ENCODE measurements at regions not wholly inside any gene's neighbourhood (a gene's known extent, or its start where the extent isn't known, plus 50 kb on each side); places are given as distances from the start of the nearest gene placed in this dataset.

GRCh38 chr13:106295971-106296370 lies 239.5 kb downstream of the EFNB2 start:
- no peak for DNase-seq

GRCh38 chr13:106291006-106291405 lies 244.5 kb downstream of the EFNB2 start:
- peak; percentile 66 for DNase-seq

DNA sequence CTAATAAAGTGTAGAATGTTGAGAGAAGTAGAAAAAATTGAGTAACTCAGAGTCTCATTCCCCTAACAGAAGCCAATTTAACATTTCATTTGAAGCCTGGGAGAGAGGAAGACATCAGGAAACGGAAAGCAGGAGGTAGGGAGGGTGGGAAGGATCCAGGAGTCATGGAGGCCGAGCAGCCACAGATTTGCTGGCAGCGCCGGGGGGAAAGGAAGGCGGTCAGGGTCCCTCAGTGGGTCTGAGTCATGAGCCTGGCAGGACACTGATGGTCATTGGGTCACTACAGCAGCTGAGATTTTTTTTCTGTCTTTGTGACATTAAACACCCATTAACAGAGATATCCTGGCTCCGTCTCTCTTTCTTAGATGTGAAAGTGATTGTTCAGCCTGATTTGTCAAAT lies 248.1 kb downstream of the EFNB2 start:
- no peak for DNase-seq

GRCh38 chr13:106286811-106287210 lies 248.7 kb downstream of the EFNB2 start:
- DNase-seq: no peak

GRCh38 chr13:106284358-106284757 lies 251.1 kb downstream of the EFNB2 start:
- DNase-seq: peak; percentile 45

GRCh38 chr13:106281426-106281825 lies 254.0 kb downstream of the EFNB2 start:
- no peak for DNase-seq

DNA sequence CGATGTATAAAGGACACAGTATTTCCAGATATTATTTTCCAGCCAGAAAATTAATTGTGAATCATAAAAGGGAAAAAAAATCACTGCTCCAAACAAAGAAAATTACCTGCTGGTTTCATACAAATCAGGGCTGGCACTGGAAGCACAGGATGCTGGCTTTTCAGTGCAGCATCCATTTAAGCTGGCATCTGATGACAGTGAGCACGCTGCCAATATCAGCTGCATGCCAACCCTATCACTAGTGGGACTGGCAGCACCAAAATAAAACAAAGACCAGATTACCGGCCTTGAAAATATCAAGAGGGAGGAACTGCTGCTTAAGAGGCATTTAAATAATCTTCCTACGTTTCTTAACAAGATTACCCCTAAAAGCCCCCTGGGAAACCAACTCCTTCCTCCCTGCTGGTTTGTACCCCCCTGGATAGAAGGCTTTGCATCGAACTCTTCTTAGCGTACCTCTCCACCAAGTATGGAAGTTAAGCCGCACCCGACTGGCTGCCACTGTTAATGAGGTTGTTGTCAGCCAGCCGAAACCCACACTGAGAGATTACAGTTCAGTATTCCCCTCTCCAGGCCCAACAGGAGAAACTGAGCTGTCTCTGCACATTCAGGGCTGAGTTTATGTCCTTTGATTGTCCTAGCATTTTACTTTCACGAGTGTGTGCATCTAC lies 257.8 kb downstream of the EFNB2 start:
- DNase-seq: no peak

GRCh38 chr13:106276876-106277275 lies 258.6 kb downstream of the EFNB2 start:
- peak; percentile 9 for DNase-seq

- no peak for DNase-seq
Measured at GRCh38 chr13:106275446-106276032, 259.9 kb downstream of the EFNB2 start.

DNA sequence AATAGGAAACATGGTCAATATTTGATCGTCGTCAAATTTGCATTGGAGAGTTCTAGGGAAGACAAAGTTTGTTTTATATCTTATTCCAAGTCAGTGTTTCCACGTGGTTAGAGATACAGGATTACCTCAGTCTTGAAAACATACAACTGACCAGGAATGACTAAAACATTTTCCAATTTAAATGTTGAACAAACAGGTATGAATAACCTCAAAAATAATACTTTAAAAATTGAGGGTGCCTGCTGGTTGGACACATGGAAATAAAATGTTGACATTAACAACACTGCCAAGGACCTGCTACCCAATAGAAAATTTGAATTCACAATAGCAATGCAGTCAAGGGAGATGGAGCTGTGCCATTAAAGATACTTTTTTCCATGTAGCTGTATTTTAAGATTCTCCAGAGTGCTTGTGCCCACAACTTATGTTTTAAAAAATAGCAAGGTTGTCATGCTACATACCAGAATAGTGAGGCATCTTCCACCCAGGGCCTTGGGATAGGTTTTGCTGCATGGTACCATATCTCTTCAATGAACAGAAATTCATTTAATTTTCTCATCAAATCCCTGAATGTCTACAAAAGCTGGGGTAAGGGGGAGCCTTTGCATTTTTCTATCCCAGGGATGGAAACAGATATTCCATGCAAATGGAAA lies 260.8 kb downstream of the EFNB2 start:
- peak; percentile 35 for DNase-seq

DNA sequence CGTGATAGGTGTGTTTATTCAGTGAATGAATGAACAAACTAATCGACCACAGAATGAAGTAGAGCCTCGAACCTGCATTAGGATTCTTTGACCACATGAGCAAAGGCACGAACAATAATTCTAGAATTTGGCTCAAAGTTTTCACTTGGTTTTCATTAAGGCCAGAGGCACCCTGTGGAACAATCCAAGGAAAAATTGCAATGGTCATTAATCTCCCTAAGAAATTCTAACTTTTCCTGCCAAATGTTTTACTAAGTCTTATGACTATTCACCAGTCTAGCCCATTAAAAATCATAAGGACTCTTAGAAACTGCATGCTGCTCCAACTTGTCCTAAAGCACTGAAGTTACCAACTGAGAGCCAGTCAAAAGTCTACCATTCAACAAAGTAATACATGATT lies 271.7 kb downstream of the EFNB2 start:
- DNase-seq: no peak

DNA sequence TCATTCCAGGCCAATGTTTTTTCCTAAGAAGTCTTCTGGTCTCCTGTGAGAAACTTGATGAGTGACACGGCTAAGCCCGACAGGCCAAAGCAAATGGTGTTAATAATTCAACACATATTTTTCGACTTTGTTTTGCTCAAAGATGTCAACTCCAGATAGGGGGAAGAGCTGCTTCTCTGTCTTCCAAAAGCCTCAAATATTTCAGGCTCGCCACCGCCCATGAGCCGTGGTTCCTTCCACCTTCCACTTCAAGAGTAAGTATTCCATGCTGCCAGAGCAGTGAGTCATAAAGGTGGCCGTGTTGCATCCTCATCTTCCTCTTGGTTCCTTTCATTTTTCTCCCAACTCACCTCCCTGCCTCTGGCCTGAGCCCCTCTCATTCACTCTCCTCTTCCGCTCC lies 272.6 kb downstream of the EFNB2 start:
- peak; percentile 41 for DNase-seq

- no peak for DNase-seq
Measured at GRCh38 chr13:106261450-106261849, 274.0 kb downstream of the EFNB2 start.

GRCh38 chr13:106260352-106260751 lies 275.1 kb downstream of the EFNB2 start:
- DNase-seq: no peak

- DNase-seq: no peak
Measured at GRCh38 chr13:106259928-106260327, 275.5 kb downstream of the EFNB2 start.

GRCh38 chr13:106246666-106247188 lies 288.7 kb downstream of the EFNB2 start:
- no peak for DNase-seq

GRCh38 chr13:106246242-106246641 lies 289.2 kb downstream of the EFNB2 start:
- no peak for DNase-seq

- peak; percentile 20 for DNase-seq
Measured at GRCh38 chr13:106243011-106243565, 292.4 kb downstream of the EFNB2 start.

DNA sequence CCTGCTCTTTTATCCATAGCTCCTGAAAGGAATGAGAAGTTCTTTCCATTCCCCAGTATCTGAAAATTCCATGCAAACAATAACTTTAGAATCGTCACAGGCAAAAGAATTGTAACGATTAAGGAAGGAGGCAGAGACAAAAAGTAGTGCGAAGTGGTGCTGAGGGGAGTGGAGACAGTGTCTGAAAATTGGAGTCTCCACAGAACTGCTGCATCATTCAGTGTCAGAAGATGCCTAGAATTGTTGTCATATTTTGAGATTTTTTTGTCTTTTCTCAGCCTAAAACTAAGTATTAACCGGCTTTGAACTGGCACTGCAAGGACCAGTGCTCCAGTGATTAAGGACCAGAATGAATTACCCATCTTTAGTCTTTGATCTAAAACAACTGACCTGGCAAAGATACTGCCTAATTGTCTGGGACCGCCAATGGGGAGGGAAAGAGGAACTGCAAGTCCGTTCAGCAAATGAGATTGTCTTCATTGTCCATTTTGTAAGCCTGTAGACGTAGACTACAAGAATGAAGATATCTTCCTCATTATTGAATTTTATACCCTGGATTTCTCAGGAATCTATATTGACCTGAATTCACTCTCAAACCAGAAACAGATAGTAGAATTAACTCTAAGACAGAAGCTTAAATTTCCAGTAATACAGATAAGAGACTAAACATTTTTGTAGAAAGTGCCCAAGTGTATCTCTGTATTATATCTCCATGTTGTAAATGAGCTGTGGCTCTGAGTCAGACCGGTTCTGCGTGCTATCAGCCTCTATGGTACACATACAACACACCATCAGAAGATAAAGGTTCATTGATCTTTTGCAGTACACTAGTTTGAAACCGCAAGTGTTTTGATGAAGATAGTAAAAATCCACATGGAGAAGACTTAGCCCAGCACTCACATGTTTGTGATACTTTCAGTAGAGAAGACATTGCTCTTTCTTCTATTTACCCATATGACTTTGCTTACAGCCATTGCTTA lies 293.2 kb downstream of the EFNB2 start:
- DNase-seq: peak; percentile 22

DNA sequence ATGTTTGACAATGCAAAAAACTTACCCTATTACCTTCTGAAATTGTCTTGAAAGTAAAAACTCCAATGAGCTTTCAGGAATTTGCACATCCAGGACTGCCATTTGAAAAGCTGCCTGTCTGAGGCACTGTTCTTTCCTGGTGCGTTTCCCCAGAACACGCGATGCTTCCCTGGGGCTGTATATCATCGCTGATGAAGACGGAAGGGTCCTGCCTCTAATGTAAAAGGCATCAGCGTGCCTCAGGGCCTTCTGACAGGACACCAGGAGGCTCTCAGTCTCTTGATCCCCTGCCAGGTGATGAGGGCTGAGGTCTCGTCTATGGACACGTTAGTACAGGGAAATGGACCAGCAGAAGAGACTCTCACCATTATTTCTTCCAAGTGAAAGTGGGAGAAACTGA lies 296.8 kb downstream of the EFNB2 start:
- DNase-seq: no peak

GRCh38 chr13:106234636-106235035 lies 300.8 kb downstream of the EFNB2 start:
- DNase-seq: no peak

DNA sequence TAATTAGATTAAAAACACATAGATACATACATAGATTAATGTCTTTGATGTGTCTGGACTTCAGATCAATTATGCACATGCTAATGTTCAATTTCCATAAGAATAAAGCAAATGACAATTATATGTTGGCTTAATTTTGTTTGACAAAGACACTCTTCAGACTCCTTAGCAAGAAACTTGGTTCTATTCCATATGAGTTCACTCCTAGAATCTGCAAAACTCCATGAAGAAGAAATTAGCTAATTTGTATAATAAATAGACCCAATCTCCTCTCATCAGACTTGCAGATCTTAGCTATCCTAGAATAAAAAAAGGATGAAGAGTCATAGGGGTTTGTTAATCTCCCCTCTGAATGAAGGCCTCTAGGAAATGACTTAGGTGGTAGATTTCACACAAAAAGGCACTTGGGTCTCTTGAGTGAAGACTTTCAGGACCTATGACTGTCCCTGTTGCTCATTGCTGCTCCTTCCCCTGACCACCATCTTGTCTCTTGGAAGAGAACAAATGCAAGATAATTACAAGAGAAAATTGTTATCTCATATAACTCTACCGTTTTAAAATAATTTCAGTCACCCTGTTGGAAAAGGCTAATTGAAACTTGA lies 302.2 kb downstream of the EFNB2 start:
- no peak for DNase-seq

All from fibroblast of skin of right biceps (primary cell).